PC-9 (cell line): ENCODE measurements at regions not wholly inside any gene's neighbourhood (a gene's known extent, or its start where the extent isn't known, plus 50 kb on each side); places are given as distances from the start of the nearest gene placed in this dataset.

Experiments used
- EZH2 ChIP-seq: fragments of 200-600 bp; sonication (generic); IDR thresholded peaks from 2 replicates; pipeline ENCODE4 v1.8.0; 2017; ENCODE audit warnings: antibody characterized with exemption, low read depth
- TF ChIP-seq, protein P1 (sequence below): fragments of 200-600 bp; sonication (generic); conservative IDR thresholded peaks from 2 replicates; pipeline ENCODE4 v1.6.1; 2017; ENCODE audit warnings: mixed run types, antibody characterized with exemption, mild to moderate bottlenecking, moderate library complexity

DNA sequence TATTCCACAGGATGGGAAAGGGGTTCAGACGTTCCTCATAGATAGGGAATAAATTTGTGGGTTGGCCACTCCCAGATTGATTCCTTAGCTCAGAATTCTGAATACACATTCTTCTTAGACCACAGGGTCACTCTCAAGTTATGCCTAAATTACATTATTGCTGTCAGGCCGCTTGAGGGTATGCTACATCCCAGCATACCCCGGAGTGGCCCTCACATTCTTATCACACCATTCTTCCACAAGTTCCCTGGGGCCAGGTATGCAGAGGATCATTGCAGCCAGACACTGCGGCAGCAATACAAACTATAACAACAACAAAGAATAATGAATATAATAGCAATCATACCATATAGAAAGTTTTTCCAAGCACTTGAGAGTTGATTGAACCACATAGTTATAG is 237.9 kb upstream of the SOX4 start:
- TF ChIP-seq, protein P1, sequence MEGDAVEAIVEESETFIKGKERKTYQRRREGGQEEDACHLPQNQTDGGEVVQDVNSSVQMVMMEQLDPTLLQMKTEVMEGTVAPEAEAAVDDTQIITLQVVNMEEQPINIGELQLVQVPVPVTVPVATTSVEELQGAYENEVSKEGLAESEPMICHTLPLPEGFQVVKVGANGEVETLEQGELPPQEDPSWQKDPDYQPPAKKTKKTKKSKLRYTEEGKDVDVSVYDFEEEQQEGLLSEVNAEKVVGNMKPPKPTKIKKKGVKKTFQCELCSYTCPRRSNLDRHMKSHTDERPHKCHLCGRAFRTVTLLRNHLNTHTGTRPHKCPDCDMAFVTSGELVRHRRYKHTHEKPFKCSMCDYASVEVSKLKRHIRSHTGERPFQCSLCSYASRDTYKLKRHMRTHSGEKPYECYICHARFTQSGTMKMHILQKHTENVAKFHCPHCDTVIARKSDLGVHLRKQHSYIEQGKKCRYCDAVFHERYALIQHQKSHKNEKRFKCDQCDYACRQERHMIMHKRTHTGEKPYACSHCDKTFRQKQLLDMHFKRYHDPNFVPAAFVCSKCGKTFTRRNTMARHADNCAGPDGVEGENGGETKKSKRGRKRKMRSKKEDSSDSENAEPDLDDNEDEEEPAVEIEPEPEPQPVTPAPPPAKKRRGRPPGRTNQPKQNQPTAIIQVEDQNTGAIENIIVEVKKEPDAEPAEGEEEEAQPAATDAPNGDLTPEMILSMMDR: no peak
- TF ChIP-seq EZH2: no peak
